ENCODE measurements at regions not wholly inside any gene's neighbourhood (a gene's known extent, or its start where the extent isn't known, plus 50 kb on each side); places are given as distances from the start of the nearest gene placed in this dataset.
"Not testable (repeated sequence)": the region's sequence is repeated elsewhere in the genome, so short reads cannot be mapped to it uniquely, and the experiment has no call there.

DNA sequence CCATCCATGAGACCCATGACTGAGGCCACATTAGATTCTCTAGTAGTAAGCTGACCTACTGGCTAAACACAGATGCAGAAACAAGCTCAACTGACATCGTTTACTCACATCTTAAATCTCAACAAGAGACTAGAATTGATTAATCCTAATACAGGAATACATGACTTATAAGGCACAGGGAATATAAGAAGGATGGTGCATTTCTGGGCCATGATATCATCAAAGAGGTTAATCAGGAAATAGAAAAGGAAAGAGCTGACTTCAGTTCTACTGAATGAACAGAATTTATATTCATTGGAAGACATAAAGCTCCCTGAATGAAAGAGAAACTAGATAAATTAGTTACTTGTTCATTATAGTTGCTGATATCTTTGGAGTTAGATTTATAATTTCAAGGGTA is 1406.5 kb downstream of the STIM2 start:
- Histone ChIP-seq H3K4me3 (no peak overlapping the region), H3K27me3 (no peaks in the 10 kb centered on the region), H3K9me3 (no peaks in the 10 kb centered on the region), H3K36me3 (no peaks in the 10 kb centered on the region), H3K4me1 (no peaks in the 10 kb centered on the region), H3K27ac (no peak overlapping the region)
- no peak for DNase-seq (ENCODE audit: low spot score in 2 of 2)
- 57 to 80% methylated on average over 1 of the region's 1 CpG for WGBS, 2 donors
- TF ChIP-seq EP300 (IDR thresholded peaks at IDR 0.05) (no peak), CTCF (IDR thresholded peaks at IDR 0.05) (no peak), POLR2A (IDR thresholded peaks at IDR 0.05) (no peak)

DNA sequence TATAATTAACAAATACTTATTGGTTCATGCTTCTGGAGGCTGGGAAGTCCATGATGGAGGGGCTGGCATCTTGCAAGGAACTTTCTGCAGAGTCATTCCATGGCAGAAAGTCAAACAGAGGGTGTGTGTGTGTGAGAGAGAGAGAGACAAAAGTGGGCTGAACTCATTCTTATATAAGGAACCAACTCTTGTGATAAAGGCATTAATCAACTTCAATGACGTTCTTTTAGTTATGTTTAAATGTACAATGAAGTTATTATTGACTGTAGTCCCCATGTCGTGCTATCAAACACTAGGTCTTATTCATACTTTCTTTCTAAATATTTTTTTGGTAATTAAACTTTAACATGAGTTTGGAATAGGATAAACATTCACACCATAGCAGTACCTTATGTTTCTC is 1408.8 kb downstream of the STIM2 start:
- no peak overlapping the region for H3K27ac ChIP-seq
- H3K4me1 ChIP-seq: no peaks in the 10 kb centered on the region
- 40 to 44% methylated on average over 2 of the region's 2 CpGs for WGBS, 2 donors
- no peak overlapping the region for H3K4me3 ChIP-seq
- no peak for TF ChIP-seq CTCF (IDR thresholded peaks at IDR 0.05)
- TF ChIP-seq POLR2A (IDR thresholded peaks at IDR 0.05): no peak
- no peak for TF ChIP-seq EP300 (IDR thresholded peaks at IDR 0.05)
- DNase-seq (ENCODE audit: low spot score in 2 of 2): no peak
- H3K36me3 ChIP-seq: no peaks in the 10 kb centered on the region
- no peaks in the 10 kb centered on the region for H3K27me3 ChIP-seq
- H3K9me3 ChIP-seq: no peaks in the 10 kb centered on the region

DNA sequence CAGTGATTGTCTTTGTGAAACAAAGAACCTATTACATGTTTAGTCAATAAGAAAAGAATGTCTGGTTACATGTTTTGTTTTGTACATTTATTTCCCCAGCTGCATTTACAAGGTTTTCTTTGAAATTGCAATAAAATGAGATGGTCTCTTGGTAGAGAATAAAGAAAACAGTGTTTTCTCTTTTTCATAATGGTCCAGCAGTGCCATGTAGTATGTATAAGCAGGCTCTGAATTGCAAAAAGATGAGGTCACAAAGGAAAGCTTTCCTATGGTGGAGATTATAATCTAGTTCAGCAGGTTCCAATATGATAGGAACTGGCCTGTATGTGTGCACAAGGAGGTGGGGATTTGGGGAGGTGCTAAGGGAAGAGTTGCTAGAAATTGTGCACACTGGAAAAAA is 1417.3 kb downstream of the STIM2 start:
- Histone ChIP-seq H3K36me3 (no peaks in the 10 kb centered on the region), H3K27me3 (no peaks in the 10 kb centered on the region), H3K9me3 (no peaks in the 10 kb centered on the region), H3K4me1 (no peaks in the 10 kb centered on the region), H3K4me3 (no peak overlapping the region), H3K27ac (no peak overlapping the region)
- DNase-seq (ENCODE audit: low spot score in 2 of 2): no peak
- TF ChIP-seq CTCF (IDR thresholded peaks at IDR 0.05) (no peak), POLR2A (IDR thresholded peaks at IDR 0.05) (no peak), EP300 (IDR thresholded peaks at IDR 0.05) (no peak)

DNA sequence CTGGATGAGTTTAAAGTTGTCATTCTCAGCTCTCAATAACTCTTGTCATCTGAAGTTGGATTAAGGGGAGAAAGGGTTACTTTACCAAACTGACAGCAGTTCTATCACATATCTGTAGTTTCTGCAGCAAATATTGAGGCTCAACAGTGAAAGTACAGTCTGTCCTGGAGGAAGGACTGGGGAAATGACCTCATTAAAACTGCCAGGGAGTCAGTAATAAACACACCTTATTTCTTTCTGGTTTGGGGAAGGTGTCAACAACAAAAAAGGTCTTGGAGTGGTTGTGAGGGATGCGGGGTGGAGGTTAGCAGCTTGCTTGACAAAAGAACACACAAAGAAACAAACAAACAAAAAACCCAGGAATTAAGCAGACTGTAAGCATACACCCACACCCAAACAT is 1418.0 kb downstream of the STIM2 start:
- Histone ChIP-seq H3K4me1 (no peaks in the 10 kb centered on the region), H3K4me3 (no peak overlapping the region), H3K36me3 (no peaks in the 10 kb centered on the region), H3K27me3 (no peaks in the 10 kb centered on the region), H3K9me3 (no peaks in the 10 kb centered on the region), H3K27ac (no peak overlapping the region)
- no peak for DNase-seq (ENCODE audit: low spot score in 2 of 2)
- WGBS, 2 donors: 62 to 76% methylated on average over 1 of the region's 1 CpG
- TF ChIP-seq CTCF (IDR thresholded peaks at IDR 0.05): no peak
- TF ChIP-seq POLR2A (IDR thresholded peaks at IDR 0.05): no peak
- TF ChIP-seq EP300 (IDR thresholded peaks at IDR 0.05): no peak

DNA sequence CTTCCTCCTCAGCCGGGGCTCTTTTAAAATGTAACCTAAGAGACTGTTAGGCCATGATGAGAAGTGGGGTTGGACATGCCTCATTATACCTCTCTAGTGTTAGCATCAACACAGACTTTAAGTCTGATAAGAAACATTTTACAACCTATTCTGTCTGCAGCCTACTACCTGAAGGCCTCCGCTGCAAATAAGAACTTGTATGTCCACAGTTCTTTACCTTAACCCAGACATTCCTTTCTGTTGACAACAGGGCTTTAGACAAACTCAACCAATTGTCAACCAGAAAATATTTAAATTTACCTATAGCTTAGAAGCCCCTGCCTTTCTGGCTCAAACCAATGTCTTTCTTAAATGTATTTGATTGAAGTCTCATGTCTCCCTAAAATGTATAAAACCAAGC is 1418.6 kb downstream of the STIM2 start:
- Histone ChIP-seq H3K27me3 (no peaks in the 10 kb centered on the region), H3K4me3 (no peak overlapping the region), H3K27ac (no peak overlapping the region), H3K4me1 (no peaks in the 10 kb centered on the region), H3K36me3 (no peaks in the 10 kb centered on the region), H3K9me3 (no peaks in the 10 kb centered on the region)
- 89 to 97% methylated on average over 2 of the region's 2 CpGs for WGBS, 2 donors
- TF ChIP-seq POLR2A (IDR thresholded peaks at IDR 0.05) (no peak), CTCF (IDR thresholded peaks at IDR 0.05) (no peak), EP300 (IDR thresholded peaks at IDR 0.05) (no peak)
- no peak for DNase-seq (ENCODE audit: low spot score in 2 of 2)

DNA sequence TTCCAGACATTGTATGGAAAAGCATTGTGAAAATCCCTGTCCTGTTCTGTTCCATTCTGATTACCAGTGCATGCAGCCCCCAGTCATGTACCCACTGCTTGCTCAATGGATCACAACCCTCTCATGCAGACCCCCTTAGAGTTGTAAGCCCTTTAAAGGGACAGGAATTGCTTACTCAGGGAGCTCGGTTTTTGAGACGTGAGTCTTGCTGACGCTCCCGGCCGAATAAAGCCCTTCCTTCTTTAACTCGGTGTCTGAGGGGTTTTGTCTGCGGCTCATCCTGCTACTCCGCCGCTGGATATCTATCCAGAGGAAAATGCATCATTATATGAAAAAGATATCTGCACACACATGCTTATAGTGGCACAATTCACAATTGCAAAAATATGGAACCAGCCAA is 1425.6 kb downstream of the STIM2 start:
- H3K9me3 ChIP-seq; H3K4me1 ChIP-seq; H3K27me3 ChIP-seq; H3K27ac ChIP-seq; H3K36me3 ChIP-seq; DNase-seq (ENCODE audit: low spot score in 2 of 2); H3K4me3 ChIP-seq: not testable (repeated sequence)
- whole genome bisulfite sequencing, 2 donors: 92 to 96% methylated on average over 9 of the region's 9 CpGs

Measured in tibial nerve (tissue), 4 donors.